ENCODE measurements at regions not wholly inside any gene's neighbourhood (a gene's known extent, or its start where the extent isn't known, plus 50 kb on each side); places are given as distances from the start of the nearest gene placed in this dataset.

GRCh38 chr1:101365186-101365585 is 128.4 kb downstream of the S1PR1 start:
- peak; percentile 20 for DNase-seq
- no peak for TF ChIP-seq CTCF (IDR thresholded peaks at IDR 0.05; ENCODE audit: low read depth, low read length, missing control alignments)
- no peaks in the 10 kb centered on the region for H3K27me3 ChIP-seq (replicated peaks)
- in situ Hi-C loops (cut with HindIII; ENCODE audit: low pct_ligation_motif_present, low sequenced_read_pairs), result no loop called here
- H3K36me3 ChIP-seq (replicated peaks), result no peaks in the 10 kb centered on the region
- H3K27ac ChIP-seq, result peak overlapping the region; percentile 32
- H3K4me3 ChIP-seq (ENCODE audit: low read depth, low read length), result no peak overlapping the region

GRCh38 chr1:101365878-101366277 is 129.1 kb downstream of the S1PR1 start:
- no peak for TF ChIP-seq CTCF (IDR thresholded peaks at IDR 0.05; ENCODE audit: low read depth, low read length, missing control alignments)
- DNase-seq, result no peak
- Histone ChIP-seq H3K36me3 (replicated peaks) (no peaks in the 10 kb centered on the region), H3K27me3 (replicated peaks) (no peaks in the 10 kb centered on the region), H3K27ac (peak overlapping the region; percentile 32), H3K4me3 (ENCODE audit: low read depth, low read length) (no peak overlapping the region)
- in situ Hi-C loops (cut with HindIII; ENCODE audit: low pct_ligation_motif_present, low sequenced_read_pairs), result no loop called here

GRCh38 chr1:101366513-101367215 is 129.8 kb downstream of the S1PR1 start:
- DNase-seq, result no peak
- no peaks in the 10 kb centered on the region for H3K36me3 ChIP-seq (replicated peaks)
- in situ Hi-C loops (cut with HindIII; ENCODE audit: low pct_ligation_motif_present, low sequenced_read_pairs), result no loop called here
- TF ChIP-seq CTCF (IDR thresholded peaks at IDR 0.05; ENCODE audit: low read depth, low read length, missing control alignments), result no peak
- H3K4me3 ChIP-seq (ENCODE audit: low read depth, low read length), result no peak overlapping the region
- H3K27ac ChIP-seq, result no peak overlapping the region
- H3K27me3 ChIP-seq (replicated peaks), result no peaks in the 10 kb centered on the region

GRCh38 chr1:101367630-101368029 is 130.8 kb downstream of the S1PR1 start:
- in situ Hi-C loops (cut with HindIII; ENCODE audit: low pct_ligation_motif_present, low sequenced_read_pairs), result no loop called here
- Histone ChIP-seq H3K36me3 (replicated peaks) (no peaks in the 10 kb centered on the region), H3K4me3 (ENCODE audit: low read depth, low read length) (no peak overlapping the region), H3K27ac (no peak overlapping the region), H3K27me3 (replicated peaks) (no peaks in the 10 kb centered on the region)
- DNase-seq, result no peak
- TF ChIP-seq CTCF (IDR thresholded peaks at IDR 0.05; ENCODE audit: low read depth, low read length, missing control alignments), result no peak

- no peak overlapping the region for H3K27ac ChIP-seq
- in situ Hi-C loops (cut with HindIII; ENCODE audit: low pct_ligation_motif_present, low sequenced_read_pairs), result no loop called here
These were observed 133.7 kb downstream of the S1PR1 start for GRCh38 chr1:101370488-101370887.

More at GRCh38 chr1:101370488-101370887, 133.7 kb downstream of the S1PR1 start:
- no peak overlapping the region for H3K4me3 ChIP-seq (ENCODE audit: low read depth, low read length)
- no peaks in the 10 kb centered on the region for H3K36me3 ChIP-seq (replicated peaks)
- H3K27me3 ChIP-seq (replicated peaks), result no peaks in the 10 kb centered on the region
- DNase-seq, result no peak
- no peak for TF ChIP-seq CTCF (IDR thresholded peaks at IDR 0.05; ENCODE audit: low read depth, low read length, missing control alignments)
